ENCODE measurements at regions not wholly inside any gene's neighbourhood (a gene's known extent, or its start where the extent isn't known, plus 50 kb on each side); places are given as distances from the start of the nearest gene placed in this dataset.
A peak's percentile ranks its signal among the peaks of the same experiment; 100 is the strongest.

DNA sequence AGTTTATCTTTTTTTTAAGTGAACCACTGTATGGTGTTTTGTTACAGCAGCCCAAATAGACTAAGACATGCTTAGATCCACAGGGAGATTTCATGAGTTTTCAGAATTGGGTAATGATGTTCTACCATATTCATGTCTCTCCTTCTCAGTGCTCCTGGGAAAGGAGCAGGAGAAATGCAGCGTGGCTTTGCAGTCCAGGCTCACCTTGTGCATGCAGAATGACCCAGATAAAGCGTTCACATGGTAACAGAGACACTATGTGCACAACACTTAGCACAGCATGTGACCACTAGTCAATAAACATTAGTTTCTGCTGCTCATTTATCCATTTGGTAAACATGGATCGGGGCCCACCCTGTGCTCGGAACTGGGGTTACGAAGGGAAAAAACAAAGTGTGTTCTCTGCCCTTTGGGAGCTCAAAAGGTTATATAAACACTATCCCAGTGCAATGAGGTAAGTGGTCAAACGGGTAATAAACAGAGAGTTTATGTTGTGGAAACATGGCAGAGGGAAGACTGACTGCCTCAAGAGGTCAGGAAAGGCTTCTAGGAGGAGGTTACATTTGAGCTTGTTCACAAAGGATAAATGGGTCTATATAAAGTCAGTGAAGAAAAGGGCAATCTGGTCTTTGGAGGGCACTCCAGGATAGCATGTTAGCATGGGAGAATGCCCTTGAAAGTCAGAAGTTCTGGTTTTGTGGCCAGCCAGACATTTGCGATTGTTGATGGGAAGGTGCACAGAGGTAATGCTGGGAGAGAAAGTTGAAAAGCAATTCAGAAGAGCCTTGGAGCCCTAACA is 299.2 kb downstream of the TDRD15 start (continued):
- TF ChIP-seq, protein P1, sequence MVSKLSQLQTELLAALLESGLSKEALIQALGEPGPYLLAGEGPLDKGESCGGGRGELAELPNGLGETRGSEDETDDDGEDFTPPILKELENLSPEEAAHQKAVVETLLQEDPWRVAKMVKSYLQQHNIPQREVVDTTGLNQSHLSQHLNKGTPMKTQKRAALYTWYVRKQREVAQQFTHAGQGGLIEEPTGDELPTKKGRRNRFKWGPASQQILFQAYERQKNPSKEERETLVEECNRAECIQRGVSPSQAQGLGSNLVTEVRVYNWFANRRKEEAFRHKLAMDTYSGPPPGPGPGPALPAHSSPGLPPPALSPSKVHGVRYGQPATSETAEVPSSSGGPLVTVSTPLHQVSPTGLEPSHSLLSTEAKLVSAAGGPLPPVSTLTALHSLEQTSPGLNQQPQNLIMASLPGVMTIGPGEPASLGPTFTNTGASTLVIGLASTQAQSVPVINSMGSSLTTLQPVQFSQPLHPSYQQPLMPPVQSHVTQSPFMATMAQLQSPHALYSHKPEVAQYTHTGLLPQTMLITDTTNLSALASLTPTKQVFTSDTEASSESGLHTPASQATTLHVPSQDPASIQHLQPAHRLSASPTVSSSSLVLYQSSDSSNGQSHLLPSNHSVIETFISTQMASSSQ (IDR thresholded peaks at IDR 0.05; ENCODE audit: low read depth), result no peak
- TF ChIP-seq, protein P1 (CRISPR knock-in tag; IDR thresholded peaks at IDR 0.05; ENCODE audit: borderline replicate concordance), result 0 out of 2 replicates have a peak, but pooled peaks have one; percentile 32
- TF ChIP-seq ZBTB46 (CRISPR knock-in tag; IDR thresholded peaks at IDR 0.05; ENCODE audit: borderline replicate concordance), result no peak
- TF ChIP-seq ZNF510 (CRISPR knock-in tag; IDR thresholded peaks at IDR 0.05; ENCODE audit: low read depth), result no peak
- no peak for TF ChIP-seq ZNF790 (CRISPR knock-in tag; IDR thresholded peaks at IDR 0.05; ENCODE audit: borderline replicate concordance)
- TF ChIP-seq ZBTB38 (CRISPR knock-in tag; IDR thresholded peaks at IDR 0.05), result no peak
- no peak for TF ChIP-seq ZNF780A (CRISPR knock-in tag; IDR thresholded peaks at IDR 0.05)
- TF ChIP-seq, protein P2, sequence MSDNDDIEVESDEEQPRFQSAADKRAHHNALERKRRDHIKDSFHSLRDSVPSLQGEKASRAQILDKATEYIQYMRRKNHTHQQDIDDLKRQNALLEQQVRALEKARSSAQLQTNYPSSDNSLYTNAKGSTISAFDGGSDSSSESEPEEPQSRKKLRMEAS (IDR thresholded peaks at IDR 0.05), result peak; percentile 67; the same call in 1 of the 2 replicates
- TF ChIP-seq, protein P3, sequence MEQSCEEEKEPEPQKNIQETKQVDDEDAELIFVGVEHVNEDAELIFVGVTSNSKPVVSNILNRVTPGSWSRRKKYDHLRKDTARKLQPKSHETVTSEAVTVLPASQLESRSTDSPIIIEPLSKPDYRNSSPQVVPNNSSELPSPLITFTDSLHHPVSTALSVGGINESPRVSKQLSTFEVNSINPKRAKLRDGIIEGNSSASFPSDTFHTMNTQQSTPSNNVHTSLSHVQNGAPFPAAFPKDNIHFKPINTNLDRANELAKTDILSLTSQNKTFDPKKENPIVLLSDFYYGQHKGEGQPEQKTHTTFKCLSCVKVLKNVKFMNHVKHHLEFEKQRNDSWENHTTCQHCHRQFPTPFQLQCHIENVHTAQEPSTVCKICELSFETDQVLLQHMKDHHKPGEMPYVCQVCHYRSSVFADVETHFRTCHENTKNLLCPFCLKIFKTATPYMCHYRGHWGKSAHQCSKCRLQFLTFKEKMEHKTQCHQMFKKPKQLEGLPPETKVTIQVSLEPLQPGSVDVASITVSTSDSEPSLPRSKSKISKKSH (CRISPR knock-in tag; IDR thresholded peaks at IDR 0.05; ENCODE audit: borderline replicate concordance), result no peak
- no peak for TF ChIP-seq ZNF10 (CRISPR knock-in tag; IDR thresholded peaks at IDR 0.05; ENCODE audit: borderline replicate concordance, low read depth)
- TF ChIP-seq ARNTL (CRISPR knock-in tag; IDR thresholded peaks at IDR 0.05), result peak; percentile 89; the same call in 1 of the 2 replicates
- TF ChIP-seq REL (CRISPR knock-in tag; conservative IDR thresholded peaks at IDR 0.05), result no peak
- 0 out of 2 replicates have a peak, but pooled peaks have one; percentile 73 for TF ChIP-seq SETDB1 (CRISPR knock-in tag; IDR thresholded peaks at IDR 0.05; ENCODE audit: borderline replicate concordance)
- TF ChIP-seq YY1 (IDR thresholded peaks at IDR 0.05; ENCODE audit: insufficient read depth, insufficient replicate concordance, low read depth, low read length), result no peak
- TF ChIP-seq BRF2 (CRISPR knock-in tag; IDR thresholded peaks at IDR 0.05), result no peak

All from HepG2 (cell line).